MCF 10A (cell line): ENCODE measurements at regions not wholly inside any gene's neighbourhood (a gene's known extent, or its start where the extent isn't known, plus 50 kb on each side); places are given as distances from the start of the nearest gene placed in this dataset.

Experiments
- BruUV-seq: library from RNA; stranded (reverse); fragments of 400-500 nt; replicated peaks from 2 replicates; lab custom pipeline; 2021; lab: Mats Ljungman, UMichigan
- CTCF ChIA-PET: fragments of 300-600 bp; sonication (Branson Sonifier 250); formaldehyde crosslinking; extraction: SDS; loops from one replicate; lab custom pipeline; 2021; ENCODE audit warnings: antibody characterized with exemption, inconsistent platforms; lab: Yijun Ruan, JAX
- POLR2A ChIA-PET: fragments of 300-600, 350-650 bp; sonication (Branson Sonifier 250); formaldehyde crosslinking; extraction: SDS; loops from one replicate; lab custom pipeline; 2020; ENCODE audit warnings: antibody characterized with exemption, inconsistent platforms; lab: Yijun Ruan, JAX
- DNase-seq: peaks from one replicate; pipeline ENCODE4 v3.0.0-alpha.2; 2018; ENCODE audit not compliant: unreplicated experiment
- H3K27ac Mint-ChIP-seq: one replicate; pipeline ENCODE4 v1.8.0; 2022; ENCODE audit warnings: mild to moderate bottlenecking, low read depth, mixed read lengths; ENCODE audit not compliant: unreplicated experiment
- H3K27me3 Mint-ChIP-seq: one replicate; pipeline ENCODE4 v1.8.0; 2022; ENCODE audit warnings: mixed read lengths; ENCODE audit not compliant: insufficient read depth, unreplicated experiment
- H3K36me3 Mint-ChIP-seq: one replicate; pipeline ENCODE4 v1.8.0; 2022; ENCODE audit warnings: mild to moderate bottlenecking, moderate library complexity, mixed read lengths; ENCODE audit not compliant: insufficient read depth, unreplicated experiment
- H3K4me1 Mint-ChIP-seq: one replicate; pipeline ENCODE4 v1.8.0; 2022; ENCODE audit warnings: mixed read lengths; ENCODE audit not compliant: insufficient read depth, unreplicated experiment
- H3K4me3 Mint-ChIP-seq: one replicate; pipeline ENCODE4 v1.8.0; 2022; ENCODE audit warnings: mild to moderate bottlenecking, moderate library complexity, mixed read lengths; ENCODE audit not compliant: unreplicated experiment
- H3K9me3 Mint-ChIP-seq: one replicate; pipeline ENCODE4 v1.8.0; 2022; ENCODE audit warnings: mixed read lengths; ENCODE audit not compliant: unreplicated experiment
- intact Hi-C: fragments of 100-400 bp; cut with micrococcal nuclease; formaldehyde crosslinking; loops from 2 replicates; pipeline ENCODE4 v1.14.1; 2022
- TF ChIP-seq, protein P1 (sequence below): fragments of 200-600 bp; IDR thresholded peaks from one replicate; pipeline ENCODE4 v1.8.0; 2022; ENCODE audit warnings: antibody characterized with exemption, mild to moderate bottlenecking; ENCODE audit not compliant: unreplicated experiment

DNA sequence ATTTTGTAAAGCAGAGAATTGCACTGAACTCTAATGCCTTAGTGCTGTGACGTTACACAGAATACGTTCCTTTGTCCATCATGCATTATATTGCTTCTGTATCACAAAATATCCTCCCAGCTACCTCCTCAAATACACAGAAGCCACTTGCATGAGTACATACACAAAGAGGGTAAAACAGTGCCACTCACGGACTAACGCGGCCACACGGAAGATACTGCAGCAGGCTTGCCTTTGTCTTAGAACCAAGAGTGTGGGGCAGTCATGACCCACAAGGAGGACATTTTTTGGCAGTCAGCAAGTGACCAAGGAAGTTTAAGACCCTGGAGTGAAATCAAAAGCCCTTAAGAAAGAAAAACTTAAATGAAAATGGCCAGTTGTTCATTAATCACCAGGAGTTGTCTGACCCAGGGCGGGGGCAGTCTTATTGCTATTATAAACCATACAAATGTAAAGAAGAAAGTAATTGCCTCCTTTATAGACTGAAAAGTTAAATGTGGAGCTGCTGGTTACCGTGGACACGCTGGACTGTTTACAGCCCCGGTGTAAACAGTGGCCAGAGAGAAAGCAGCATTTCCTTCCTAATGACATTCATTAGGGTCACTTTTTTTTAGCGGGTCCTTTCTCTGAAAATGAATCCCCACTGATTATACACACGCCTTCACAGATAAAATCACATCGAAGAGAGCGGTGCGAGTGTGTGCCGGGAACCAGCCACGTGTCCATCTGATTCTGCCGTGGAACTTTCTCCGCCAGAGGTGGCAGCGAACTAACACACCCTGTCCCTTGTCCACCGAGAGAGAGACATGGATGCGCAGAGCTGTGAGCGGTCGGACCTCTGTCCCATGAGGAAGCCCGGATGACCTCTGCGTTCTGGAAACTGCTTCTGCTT, 66.8 kb downstream of the SOX1 start:
- intact Hi-C loops, result no loop called here
- CTCF ChIA-PET, result interaction anchor here (0.7 kb wide), 1 partner anchor 37 kb away, joined by 3 read pairs; no protein-coding TSS in a partner anchor
- Mint-ChIP-seq H3K4me3 (no peak overlapping the region), H3K27ac (no peak overlapping the region), H3K9me3 (peaks cover 16% of the 10 kb centered on the region), H3K36me3 (no peaks in the 10 kb centered on the region), H3K4me1 (no peaks in the 10 kb centered on the region), H3K27me3 (peaks cover 5% of the 10 kb centered on the region)
- TF ChIP-seq, protein P1, sequence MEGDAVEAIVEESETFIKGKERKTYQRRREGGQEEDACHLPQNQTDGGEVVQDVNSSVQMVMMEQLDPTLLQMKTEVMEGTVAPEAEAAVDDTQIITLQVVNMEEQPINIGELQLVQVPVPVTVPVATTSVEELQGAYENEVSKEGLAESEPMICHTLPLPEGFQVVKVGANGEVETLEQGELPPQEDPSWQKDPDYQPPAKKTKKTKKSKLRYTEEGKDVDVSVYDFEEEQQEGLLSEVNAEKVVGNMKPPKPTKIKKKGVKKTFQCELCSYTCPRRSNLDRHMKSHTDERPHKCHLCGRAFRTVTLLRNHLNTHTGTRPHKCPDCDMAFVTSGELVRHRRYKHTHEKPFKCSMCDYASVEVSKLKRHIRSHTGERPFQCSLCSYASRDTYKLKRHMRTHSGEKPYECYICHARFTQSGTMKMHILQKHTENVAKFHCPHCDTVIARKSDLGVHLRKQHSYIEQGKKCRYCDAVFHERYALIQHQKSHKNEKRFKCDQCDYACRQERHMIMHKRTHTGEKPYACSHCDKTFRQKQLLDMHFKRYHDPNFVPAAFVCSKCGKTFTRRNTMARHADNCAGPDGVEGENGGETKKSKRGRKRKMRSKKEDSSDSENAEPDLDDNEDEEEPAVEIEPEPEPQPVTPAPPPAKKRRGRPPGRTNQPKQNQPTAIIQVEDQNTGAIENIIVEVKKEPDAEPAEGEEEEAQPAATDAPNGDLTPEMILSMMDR, result no peak
- POLR2A ChIA-PET, result no interaction called here
- DNase-seq, result no peak
- no TSS peak for BruUV-seq

GRCh38 chr13:112134391-112135075, 67.6 kb downstream of the SOX1 start:
- Mint-ChIP-seq H3K27ac (no peak overlapping the region), H3K27me3 (no peaks in the 10 kb centered on the region), H3K4me1 (no peaks in the 10 kb centered on the region), H3K9me3 (peaks cover 10% of the 10 kb centered on the region), H3K4me3 (no peak overlapping the region), H3K36me3 (no peaks in the 10 kb centered on the region)
- CTCF ChIA-PET, result interaction anchor here (0.7 kb wide), 1 partner anchor 38 kb away, joined by 3 read pairs; no protein-coding TSS in a partner anchor
- TF ChIP-seq, protein P1, result no peak
- no peak for DNase-seq
- POLR2A ChIA-PET, result no interaction called here
- intact Hi-C loops, result no loop called here
- no TSS peak for BruUV-seq

GRCh38 chr13:112136095-112136494, 69.1 kb downstream of the SOX1 start:
- TF ChIP-seq, protein P1, result no peak
- no peak overlapping the region for H3K4me3 Mint-ChIP-seq
- no peaks in the 10 kb centered on the region for H3K27me3 Mint-ChIP-seq
- POLR2A ChIA-PET, result no interaction called here
- intact Hi-C loops, result no loop called here
- no peak overlapping the region for H3K27ac Mint-ChIP-seq
- CTCF ChIA-PET, result no interaction called here
- no TSS peak for BruUV-seq
- no peak for DNase-seq
- H3K36me3 Mint-ChIP-seq, result no peaks in the 10 kb centered on the region
- no peaks in the 10 kb centered on the region for H3K4me1 Mint-ChIP-seq
- H3K9me3 Mint-ChIP-seq, result peaks cover 3% of the 10 kb centered on the region

GRCh38 chr13:112137144-112137543, 70.2 kb downstream of the SOX1 start:
- H3K4me1 Mint-ChIP-seq, result no peaks in the 10 kb centered on the region
- intact Hi-C loops, result no loop called here
- no peak for DNase-seq
- no peaks in the 10 kb centered on the region for H3K9me3 Mint-ChIP-seq
- H3K4me3 Mint-ChIP-seq, result no peak overlapping the region
- POLR2A ChIA-PET, result no interaction called here
- no peaks in the 10 kb centered on the region for H3K36me3 Mint-ChIP-seq
- CTCF ChIA-PET, result no interaction called here
- TF ChIP-seq, protein P1, result no peak
- no TSS peak for BruUV-seq
- no peaks in the 10 kb centered on the region for H3K27me3 Mint-ChIP-seq
- H3K27ac Mint-ChIP-seq, result no peak overlapping the region
